ENCODE measurements at regions not wholly inside any gene's neighbourhood (a gene's known extent, or its start where the extent isn't known, plus 50 kb on each side); places are given as distances from the start of the nearest gene placed in this dataset.
A peak's percentile ranks its signal among the peaks of the same experiment; 100 is the strongest.

- intact Hi-C loops (cut with DNase I), result no loop called here
These were observed 89.1 kb upstream of the CNOT2 start for GRCh38 chr12:70154087-70154638.

DNA sequence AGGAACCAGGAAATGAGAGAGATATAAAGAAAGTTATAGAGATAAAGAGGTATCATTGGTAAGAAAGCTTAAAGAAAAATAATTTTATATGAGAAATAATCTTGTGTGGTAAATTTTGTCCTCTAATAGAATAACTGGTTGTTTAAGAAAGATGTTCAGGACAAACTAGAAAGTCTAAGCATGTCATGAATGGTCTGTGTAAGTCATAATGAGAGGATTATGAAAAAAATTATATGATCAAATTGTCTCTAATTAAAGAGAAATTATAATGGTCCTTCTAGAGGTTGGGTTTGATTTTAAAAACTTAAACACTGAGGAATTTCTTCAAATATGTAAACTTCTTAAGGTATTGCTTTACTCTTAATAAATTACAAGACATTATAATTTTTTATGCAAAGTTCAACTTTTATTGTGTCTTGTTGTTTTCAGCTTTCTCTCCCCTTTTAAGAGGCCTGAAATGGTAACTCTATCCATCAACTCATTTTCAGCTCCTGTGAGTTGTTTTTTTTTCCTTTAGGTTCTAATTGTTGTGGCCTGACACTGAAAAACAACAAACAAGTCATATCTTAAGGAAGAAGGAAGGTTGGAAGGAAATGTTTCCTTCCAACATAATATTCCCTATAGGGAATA is 88.2 kb upstream of the CNOT2 start:
- no peak for ATAC-seq
- no peak for TF ChIP-seq CTCF (IDR thresholded peaks at IDR 0.05)
- intact Hi-C loops (cut with DNase I), result no loop called here
- no peak for DNase-seq
- H3K4me1 ChIP-seq, result no peaks in the 10 kb centered on the region
- no peaks in the 10 kb centered on the region for H3K27me3 ChIP-seq
- no peaks in the 10 kb centered on the region for H3K9me3 ChIP-seq
- H3K27ac ChIP-seq, result no peak overlapping the region
- H3K36me3 ChIP-seq, result no peaks in the 10 kb centered on the region
- H3K4me3 ChIP-seq, result no peak overlapping the region

More at GRCh38 chr12:70154087-70154638, 89.1 kb upstream of the CNOT2 start:
- H3K9me3 ChIP-seq, result no peaks in the 10 kb centered on the region
- no peaks in the 10 kb centered on the region for H3K4me1 ChIP-seq
- H3K36me3 ChIP-seq, result no peaks in the 10 kb centered on the region
- no peak for TF ChIP-seq CTCF (IDR thresholded peaks at IDR 0.05)
- H3K4me3 ChIP-seq, result no peak overlapping the region
- H3K27me3 ChIP-seq, result no peaks in the 10 kb centered on the region
- no peak for ATAC-seq
- no peak for DNase-seq
- no peak overlapping the region for H3K27ac ChIP-seq

- H3K4me1 ChIP-seq, result no peaks in the 10 kb centered on the region
- H3K36me3 ChIP-seq, result no peaks in the 10 kb centered on the region
- intact Hi-C loops (cut with DNase I), result no loop called here
- no peak overlapping the region for H3K27ac ChIP-seq
- H3K9me3 ChIP-seq, result no peaks in the 10 kb centered on the region
- ATAC-seq, result no peak
- H3K4me3 ChIP-seq, result no peak overlapping the region
- no peaks in the 10 kb centered on the region for H3K27me3 ChIP-seq
- TF ChIP-seq CTCF (IDR thresholded peaks at IDR 0.05), result no peak
- DNase-seq, result no peak
These were observed 86.1 kb upstream of the CNOT2 start for GRCh38 chr12:70157099-70157498.

DNA sequence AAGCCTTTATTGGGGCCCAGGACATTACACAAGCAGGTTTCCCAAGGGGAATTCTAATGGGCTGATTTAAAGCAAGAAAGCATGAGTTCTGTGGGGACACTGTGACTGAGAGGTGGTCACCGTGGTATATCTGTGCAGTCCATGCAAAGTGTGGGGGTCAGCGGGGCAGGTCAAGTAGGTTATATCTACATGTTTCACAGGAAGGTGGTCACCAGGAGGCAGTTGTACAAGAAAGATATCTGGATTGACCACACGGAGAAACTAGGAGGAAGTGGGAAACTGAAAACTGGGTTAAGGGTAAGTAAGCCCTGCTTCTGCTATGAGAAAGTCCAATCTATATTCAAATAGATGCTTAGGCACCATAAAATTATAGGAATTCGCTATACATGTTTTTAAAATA is 77.8 kb upstream of the CNOT2 start:
- no peak overlapping the region for H3K27ac ChIP-seq
- DNase-seq (no peak), ATAC-seq (peak; percentile 39)
- no peak overlapping the region for H3K4me3 ChIP-seq
- H3K27me3 ChIP-seq, result no peaks in the 10 kb centered on the region
- no peaks in the 10 kb centered on the region for H3K36me3 ChIP-seq
- H3K9me3 ChIP-seq, result no peaks in the 10 kb centered on the region
- H3K4me1 ChIP-seq, result no peaks in the 10 kb centered on the region
- intact Hi-C loops (cut with DNase I), result no loop called here
- TF ChIP-seq CTCF (IDR thresholded peaks at IDR 0.05), result no peak

DNA sequence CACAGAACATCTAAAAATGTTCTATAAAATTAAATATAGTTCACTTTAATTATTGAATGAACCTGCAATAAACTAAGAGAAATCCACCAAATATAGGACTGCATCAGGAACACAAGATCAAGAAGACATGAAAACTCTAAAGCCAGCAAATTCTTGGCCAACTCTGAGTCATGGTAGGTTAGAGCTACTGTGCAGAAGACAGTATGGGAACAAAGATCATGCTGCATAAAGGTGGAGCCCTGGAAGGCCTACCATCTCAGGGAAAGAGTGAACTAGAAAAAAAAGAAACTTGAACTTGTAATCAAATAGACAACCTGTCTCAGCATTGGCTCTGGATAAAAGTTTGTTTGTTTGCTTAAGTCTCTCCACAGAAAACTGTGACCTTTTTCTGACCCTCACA is 66.9 kb upstream of the CNOT2 start:
- no peaks in the 10 kb centered on the region for H3K9me3 ChIP-seq
- no peak overlapping the region for H3K4me3 ChIP-seq
- no peak for TF ChIP-seq CTCF (IDR thresholded peaks at IDR 0.05)
- no peaks in the 10 kb centered on the region for H3K27me3 ChIP-seq
- no peak overlapping the region for H3K27ac ChIP-seq
- no peaks in the 10 kb centered on the region for H3K36me3 ChIP-seq
- intact Hi-C loops (cut with DNase I), result no loop called here
- ATAC-seq (no peak), DNase-seq (no peak)
- H3K4me1 ChIP-seq, result no peaks in the 10 kb centered on the region

GRCh38 chr12:70177631-70178030 is 65.6 kb upstream of the CNOT2 start:
- no peaks in the 10 kb centered on the region for H3K4me1 ChIP-seq
- H3K9me3 ChIP-seq, result no peaks in the 10 kb centered on the region
- H3K27ac ChIP-seq, result no peak overlapping the region
- no peaks in the 10 kb centered on the region for H3K36me3 ChIP-seq
- DNase-seq, result no peak
- intact Hi-C loops (cut with DNase I), result no loop called here
- no peak for ATAC-seq
- no peak overlapping the region for H3K4me3 ChIP-seq
- no peak for TF ChIP-seq CTCF (IDR thresholded peaks at IDR 0.05)
- no peaks in the 10 kb centered on the region for H3K27me3 ChIP-seq

Data from upper lobe of right lung (tissue), 1 donor.